ENCODE measurements at regions not wholly inside any gene's neighbourhood (a gene's known extent, or its start where the extent isn't known, plus 50 kb on each side); places are given as distances from the start of the nearest gene placed in this dataset.

DNA sequence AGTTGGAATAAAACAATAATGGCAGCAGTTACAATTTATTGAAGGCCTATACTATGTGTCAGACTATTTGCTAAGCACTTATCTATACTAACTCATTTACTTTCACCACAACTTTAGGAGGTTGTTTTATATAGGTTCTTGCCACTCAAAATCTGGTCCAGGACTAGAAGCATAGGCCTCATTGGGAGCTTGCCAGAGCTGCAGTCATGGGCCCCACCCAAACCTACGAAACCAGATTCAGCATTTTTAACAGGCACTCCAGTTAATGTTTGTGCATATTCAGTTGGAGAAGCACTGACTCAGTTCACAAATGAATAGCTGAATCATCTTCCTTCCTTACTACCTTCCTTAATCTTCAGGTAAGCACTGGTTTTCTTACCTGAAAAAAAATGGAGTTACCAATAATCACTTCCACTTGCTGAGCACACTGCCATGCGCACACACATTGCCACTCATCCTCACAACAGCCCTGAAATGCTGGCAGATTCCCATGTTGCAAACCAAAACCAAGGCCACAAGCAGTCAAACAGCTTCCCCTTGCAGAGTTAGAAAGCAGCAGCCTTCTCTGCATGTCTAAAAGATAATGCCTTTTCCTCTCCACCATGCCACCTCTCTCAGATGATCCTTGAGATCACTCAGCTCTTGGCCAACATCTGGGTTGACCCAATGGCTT, 122.4 kb downstream of the SLC16A9 start:
- Histone ChIP-seq H3K27me3 (no peaks in the 10 kb centered on the region), H3K27ac (peak overlapping the region in 3 of 4 donors; percentile 65 to 73 (median 68)), H3K36me3 (no peaks in the 10 kb centered on the region), H3K9me3 (no peaks in the 10 kb centered on the region), H3K4me1 (peaks cover 0 to 51% (median 22%) of the 10 kb centered on the region in 4 donors), H3K4me3 (no peak overlapping the region)
- TF ChIP-seq POLR2A (IDR thresholded peaks at IDR 0.05): no peak
- no peak for TF ChIP-seq EP300 (IDR thresholded peaks at IDR 0.05)
- no peak for TF ChIP-seq CTCF (IDR thresholded peaks at IDR 0.05)
- no peak for TF ChIP-seq POLR2AphosphoS5 (IDR thresholded peaks at IDR 0.05)
- no peak for DNase-seq
- 51 to 73% methylated on average over 2 of the region's 2 CpGs for WGBS, 2 donors
- intact Hi-C loops (cut with DNase I): loop anchor here (5.0 kb wide), 1 partner anchor 50 kb away; no protein-coding TSS in a partner anchor

GRCh38 chr10:59586407-59586891, 123.2 kb downstream of the SLC16A9 start:
- Histone ChIP-seq H3K36me3 (no peaks in the 10 kb centered on the region), H3K9me3 (no peaks in the 10 kb centered on the region), H3K27me3 (no peaks in the 10 kb centered on the region), H3K27ac (peak overlapping the region in 3 of 4 donors; percentile 65 to 73 (median 68)), H3K4me3 (no peak overlapping the region), H3K4me1 (peaks cover 0 to 58% (median 29%) of the 10 kb centered on the region in 4 donors)
- TF ChIP-seq EP300 (IDR thresholded peaks at IDR 0.05): peak in 3 of 4 donors; percentile 30 to 68 (median 46)
- TF ChIP-seq POLR2AphosphoS5 (IDR thresholded peaks at IDR 0.05): peak in 3 of 4 donors; percentile 42 to 71 (median 57)
- TF ChIP-seq POLR2A (IDR thresholded peaks at IDR 0.05): no peak
- no peak for TF ChIP-seq CTCF (IDR thresholded peaks at IDR 0.05)
- 67 to 73% methylated on average over 2 of the region's 2 CpGs for WGBS, 2 donors
- no peak for DNase-seq
- intact Hi-C loops (cut with DNase I): loop anchor here (5.0 kb wide), 1 partner anchor 49 kb away; no protein-coding TSS in a partner anchor

- Histone ChIP-seq H3K4me3 (no peak overlapping the region), H3K9me3 (no peaks in the 10 kb centered on the region), H3K27ac (peak overlapping the region in 3 of 4 donors; percentile 65 to 73 (median 68)), H3K27me3 (no peaks in the 10 kb centered on the region), H3K4me1 (peaks cover 0 to 68% (median 33%) of the 10 kb centered on the region in 4 donors), H3K36me3 (no peaks in the 10 kb centered on the region)
- peak in 2 of 4 donors; percentile 7 to 23 for TF ChIP-seq POLR2AphosphoS5 (IDR thresholded peaks at IDR 0.05)
- peak in 2 of 4 donors; percentile 6 to 15 for TF ChIP-seq EP300 (IDR thresholded peaks at IDR 0.05)
- no peak for TF ChIP-seq CTCF (IDR thresholded peaks at IDR 0.05)
- TF ChIP-seq POLR2A (IDR thresholded peaks at IDR 0.05): no peak
- 63 to 75% methylated on average over 4 of the region's 4 CpGs for WGBS, 2 donors
- intact Hi-C loops (cut with DNase I): loop anchor here (5.0 kb wide), 1 partner anchor 48 kb away; no protein-coding TSS in a partner anchor
- no peak for DNase-seq
Observed at GRCh38 chr10:59585046-59585700, 124.5 kb downstream of the SLC16A9 start.

GRCh38 chr10:59582780-59583179, 126.9 kb downstream of the SLC16A9 start:
- intact Hi-C loops (cut with DNase I): loop anchor here (5.0 kb wide), 1 partner anchor 220 kb away; the partner anchor contains the start of gene FAM13C

More at GRCh38 chr10:59582780-59583179, 126.9 kb downstream of the SLC16A9 start:
- no peak for TF ChIP-seq POLR2A (IDR thresholded peaks at IDR 0.05)
- TF ChIP-seq EP300 (IDR thresholded peaks at IDR 0.05): no peak
- no peak for TF ChIP-seq CTCF (IDR thresholded peaks at IDR 0.05)
- no peak for TF ChIP-seq POLR2AphosphoS5 (IDR thresholded peaks at IDR 0.05)
- Histone ChIP-seq H3K9me3 (no peaks in the 10 kb centered on the region), H3K36me3 (no peaks in the 10 kb centered on the region), H3K27ac (peak overlapping the region in 1 of 4 donors; percentile 42), H3K4me3 (no peak overlapping the region), H3K4me1 (peaks cover 0 to 88% (median 35%) of the 10 kb centered on the region in 4 donors), H3K27me3 (no peaks in the 10 kb centered on the region)
- WGBS, 2 donors: 90 to 91% methylated on average over 3 of the region's 3 CpGs
- DNase-seq: no peak
